CD14-positive monocyte (primary cell): ENCODE measurements at regions not wholly inside any gene's neighbourhood (a gene's known extent, or its start where the extent isn't known, plus 50 kb on each side); places are given as distances from the start of the nearest gene placed in this dataset.

Experiments used
- DNase-seq, 3 donors: peaks; one replicate each; pipeline ENCODE4 v3.0.0-alpha.2; 2011 to 2022
- H2AFZ ChIP-seq: 2 replicates; pipeline ENCODE4 v1.6.0; 2012; ENCODE audit warnings: mild to moderate bottlenecking, low read depth, low read length, inconsistent platforms; ENCODE audit not compliant: insufficient read depth, poor library complexity, severe bottlenecking
- H3K27ac ChIP-seq, 2 donors: 1 replicate in 1 of 2; 2 replicates in 1 of 2; pipeline ENCODE4 v1.5.1; 2012 to 2013; ENCODE audit warnings: low read length in 2 of 2, control low read depth in 1 of 2, inconsistent platforms in 1 of 2, low read depth in 1 of 2, mild to moderate bottlenecking in 1 of 2
- H3K27me3 ChIP-seq, 2 donors: one replicate each; pipeline versions ENCODE4 v1.6.0 to v1.6.1; 2011 to 2013; ENCODE audit warnings: low read length in 2 of 2; ENCODE audit not compliant: control insufficient read depth in 2 of 2, insufficient read depth in 2 of 2
- H3K36me3 ChIP-seq, 2 donors: replicated peaks in 1 of 2; 1 replicate in 1 of 2; 2 replicates in 1 of 2; pipeline versions ENCODE4 v1.5.1 to v1.6.1; 2012 to 2013; ENCODE audit warnings: low read length in 2 of 2, control low read depth in 1 of 2, inconsistent platforms in 1 of 2, mild to moderate bottlenecking in 1 of 2; ENCODE audit not compliant: insufficient read depth in 2 of 2, control insufficient read depth in 1 of 2
- H3K4me1 ChIP-seq, 2 donors: 1 replicate in 1 of 2; 2 replicates in 1 of 2; pipeline versions ENCODE4 v1.5.1 to v1.6.1; 2012 to 2013; ENCODE audit warnings: low read length in 2 of 2, control low read depth in 1 of 2, inconsistent platforms in 1 of 2, mild to moderate bottlenecking in 1 of 2, moderate library complexity in 1 of 2; ENCODE audit not compliant: insufficient read depth in 2 of 2, control insufficient read depth in 1 of 2
- H3K4me2 ChIP-seq: replicated peaks from 2 replicates; pipeline ENCODE3; 2012; ENCODE audit warnings: low read length, moderate library complexity, mild to moderate bottlenecking; ENCODE audit not compliant: poor library complexity, severe bottlenecking; ENCODE audit errors: extremely low read depth
- H3K4me3 ChIP-seq, 3 experiments: fragments of 200-600 bp in 1 of 3; sonication (generic) in 1 of 3; replicated peaks in 1 of 3; 1 replicate in 2 of 3; 2 replicates in 1 of 3; pipeline ENCODE4 v1.5.1; 2011 to 2013; ENCODE audit warnings: low read length in 3 of 3, mild to moderate bottlenecking in 3 of 3, control low read depth in 2 of 3, low read depth in 2 of 3, inconsistent platforms in 1 of 3, moderate library complexity in 1 of 3
- H3K79me2 ChIP-seq: 2 replicates; pipeline ENCODE4 v1.6.0; 2012; ENCODE audit warnings: mild to moderate bottlenecking, control low read depth, inconsistent platforms, low read length, moderate library complexity; ENCODE audit not compliant: insufficient read depth
- H3K9ac ChIP-seq: 2 replicates; pipeline ENCODE4 v1.6.0; 2017; ENCODE audit warnings: low read length, mild to moderate bottlenecking; ENCODE audit not compliant: insufficient read depth, poor library complexity, severe bottlenecking
- H3K9me3 ChIP-seq, 2 donors: replicated peaks in 1 of 2; 1 replicate in 1 of 2; 2 replicates in 1 of 2; pipeline versions ENCODE4 v1.5.1 to v1.6.1; 2012 to 2013; ENCODE audit warnings: low read length in 2 of 2, control low read depth in 1 of 2; ENCODE audit not compliant: control insufficient read depth in 1 of 2, insufficient read depth in 1 of 2
- H4K20me1 ChIP-seq: 2 replicates; pipeline ENCODE4 v1.6.0; 2012; ENCODE audit warnings: mild to moderate bottlenecking, low read length, control low read depth, moderate library complexity; ENCODE audit not compliant: insufficient read depth
- H3K27ac Mint-ChIP-seq, 7 donors: one replicate each; pipeline ENCODE4 v1.8.0; 2020; ENCODE audit warnings: mild to moderate bottlenecking in 7 of 7, mixed read lengths in 7 of 7, moderate library complexity in 6 of 7, inconsistent platforms in 2 of 7
- H3K27me3 Mint-ChIP-seq, 3 donors: one replicate each; pipeline ENCODE4 v1.8.0; 2021 to 2022; ENCODE audit warnings: low read depth in 3 of 3, mild to moderate bottlenecking in 3 of 3, mixed read lengths in 3 of 3, moderate library complexity in 3 of 3, inconsistent platforms in 1 of 3
- H3K36me3 Mint-ChIP-seq, 2 donors: one replicate each; pipeline ENCODE4 v1.8.0; 2020; ENCODE audit warnings: mixed read lengths in 2 of 2, inconsistent platforms in 1 of 2, mild to moderate bottlenecking in 1 of 2
- H3K4me1 Mint-ChIP-seq: one replicate; pipeline ENCODE4 v1.8.0; 2020; ENCODE audit warnings: mild to moderate bottlenecking, mixed read lengths
- H3K4me3 Mint-ChIP-seq, 2 donors: one replicate each; pipeline ENCODE4 v1.8.0; 2020; ENCODE audit warnings: mild to moderate bottlenecking in 2 of 2, mixed read lengths in 2 of 2, moderate library complexity in 1 of 2
- H3K9me3 Mint-ChIP-seq, 7 donors: one replicate each; pipeline ENCODE4 v1.8.0; 2020 to 2022; ENCODE audit warnings: mixed read lengths in 7 of 7, mild to moderate bottlenecking in 6 of 7, moderate library complexity in 6 of 7, inconsistent platforms in 2 of 7
- CTCF ChIP-seq: fragments of 200-600 bp; IDR thresholded peaks from one replicate; pipeline ENCODE4 v1.8.0; 2022; ENCODE audit warnings: antibody characterized with exemption, mild to moderate bottlenecking
- WGBS: methylation state at CpG from one replicate; pipeline ENCODE4 v1.1.5; 2013; ENCODE audit warnings: missing lambda C conversion rate; ENCODE audit not compliant: insufficient coverage; 5-methylcytosine and 5-hydroxymethylcytosine counted together
- intact Hi-C, 2 donors: fragments of 100-400 bp; cut with micrococcal nuclease; formaldehyde crosslinking; loops; one replicate each; pipeline versions ENCODE4 v1.15.0 to v1.15.1; 2023

GRCh38 chr2:64904413-64905329 lies 84.5 kb upstream of the SLC1A4 start:
- peak; percentile 25 to 57 (median 28) for DNase-seq
- H3K9me3 ChIP-seq, result no peaks in the 10 kb centered on the region
- no peaks in the 10 kb centered on the region for H3K36me3 ChIP-seq
- peak overlapping the region in 1 of 3 experiments; percentile 41 for H3K4me3 ChIP-seq
- peak overlapping the region; percentile 47 for H3K4me2 ChIP-seq
- no peaks in the 10 kb centered on the region for H3K36me3 Mint-ChIP-seq
- H3K27ac Mint-ChIP-seq, result peak overlapping the region; percentile 11 to 80 (median 71)
- peak; percentile 6 for TF ChIP-seq CTCF
- H3K79me2 ChIP-seq, result no peaks in the 10 kb centered on the region
- peak overlapping the region; percentile 27 for H2AFZ ChIP-seq
- H3K4me1 ChIP-seq, result peaks cover 30 to 36% of the 10 kb centered on the region in 2 donors
- no peak overlapping the region for H3K9ac ChIP-seq
- no peaks in the 10 kb centered on the region for H4K20me1 ChIP-seq
- peak overlapping the region in 1 of 2 donors; percentile 74 for H3K4me3 Mint-ChIP-seq
- peak overlapping the region; percentile 1 to 52 for H3K27ac ChIP-seq
- H3K27me3 ChIP-seq, result no peaks in the 10 kb centered on the region
- H3K4me1 Mint-ChIP-seq, result peaks cover 37% of the 10 kb centered on the region
- H3K27me3 Mint-ChIP-seq, result peaks cover 2 to 6% (median 4%) of the 10 kb centered on the region in 3 donors
- H3K9me3 Mint-ChIP-seq, result no peaks in the 10 kb centered on the region
- 26% methylated on average over 9 of the region's 11 CpGs for WGBS
- intact Hi-C loops, result no loop called here

- peak overlapping the region in 1 of 2 donors; percentile 46 for H3K4me3 Mint-ChIP-seq
- Histone ChIP-seq H4K20me1 (no peaks in the 10 kb centered on the region), H3K27me3 (no peaks in the 10 kb centered on the region), H3K9ac (no peak overlapping the region), H3K27ac (peak overlapping the region in 1 of 2 donors; percentile 15), H3K9me3 (no peaks in the 10 kb centered on the region), H3K4me3 (peak overlapping the region in 1 of 3 experiments; percentile 10), H3K4me2 (peak overlapping the region; percentile 47), H3K79me2 (no peaks in the 10 kb centered on the region), H3K4me1 (peaks cover 24 to 30% of the 10 kb centered on the region in 2 donors), H3K36me3 (no peaks in the 10 kb centered on the region), H2AFZ (no peak overlapping the region)
- TF ChIP-seq CTCF, result no peak
- H3K9me3 Mint-ChIP-seq, result no peaks in the 10 kb centered on the region
- DNase-seq, result peak in 1 of 3 donors; percentile 36
- intact Hi-C loops, result no loop called here
- H3K27me3 Mint-ChIP-seq, result peaks cover 2 to 6% (median 4%) of the 10 kb centered on the region in 3 donors
- no peaks in the 10 kb centered on the region for H3K36me3 Mint-ChIP-seq
- 69% methylated on average over 6 of the region's 8 CpGs for WGBS
- H3K4me1 Mint-ChIP-seq, result peaks cover 32% of the 10 kb centered on the region
- H3K27ac Mint-ChIP-seq, result peak overlapping the region in 2 of 7 donors; percentile 7 to 68
Measured at GRCh38 chr2:64905338-64906024, 83.7 kb upstream of the SLC1A4 start.
